ENCODE measurements at regions not wholly inside any gene's neighbourhood (a gene's known extent, or its start where the extent isn't known, plus 50 kb on each side); places are given as distances from the start of the nearest gene placed in this dataset.
A peak's percentile ranks its signal among the peaks of the same experiment; 100 is the strongest.

DNA sequence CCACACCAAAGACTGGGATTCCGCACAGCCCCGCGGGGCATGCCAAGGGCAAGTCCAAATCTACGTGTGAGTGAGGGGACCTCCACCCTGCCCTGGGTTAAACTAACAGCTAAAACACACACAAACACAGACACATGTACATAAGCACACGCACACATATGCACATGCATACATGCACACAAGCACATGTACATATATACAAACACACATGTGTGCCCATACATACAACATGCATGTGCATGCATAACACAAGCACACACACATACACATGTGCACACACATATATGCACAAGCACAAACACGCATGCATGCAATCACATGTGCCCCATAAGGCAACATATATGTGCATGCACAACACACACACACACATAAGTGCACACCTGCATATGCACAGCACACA, 136.7 kb downstream of the SOX1 start:
- H3K27me3 ChIP-seq (ENCODE audit: insufficient read depth, low read length), result no peaks in the 10 kb centered on the region
- no peak overlapping the region for H3K4me3 ChIP-seq (ENCODE audit: low read length in 2 of 2)
- H3K4me1 ChIP-seq (ENCODE audit: insufficient read depth, low read length), result no peaks in the 10 kb centered on the region
- Mint-ChIP-seq H3K4me1 (peaks cover 1 to 9% (median 4%) of the 10 kb centered on the region in 4 donors), H3K9me3 (no peaks in the 10 kb centered on the region), H3K4me3 (no peak overlapping the region), H3K27ac (no peak overlapping the region), H3K36me3 (no peaks in the 10 kb centered on the region), H3K27me3 (peaks cover 33 to 34% of the 10 kb centered on the region in 2 donors)
- intact Hi-C loops (cut with micrococcal nuclease), result no loop called here
- H3K9me3 ChIP-seq (ENCODE audit: control insufficient read depth in 1 of 2, low read length in 2 of 2), result no peaks in the 10 kb centered on the region
- ChIA-PET CTCF (ENCODE audit: partially characterized antibody) (no interaction called here), POLR2A (ENCODE audit: partially characterized antibody) (no interaction called here)
- no peak overlapping the region for H3K27ac ChIP-seq (ENCODE audit: low read depth, low read length)
- DNase-seq, result no peak
- no peaks in the 10 kb centered on the region for H3K36me3 ChIP-seq (ENCODE audit: insufficient read depth, low read length)

DNA sequence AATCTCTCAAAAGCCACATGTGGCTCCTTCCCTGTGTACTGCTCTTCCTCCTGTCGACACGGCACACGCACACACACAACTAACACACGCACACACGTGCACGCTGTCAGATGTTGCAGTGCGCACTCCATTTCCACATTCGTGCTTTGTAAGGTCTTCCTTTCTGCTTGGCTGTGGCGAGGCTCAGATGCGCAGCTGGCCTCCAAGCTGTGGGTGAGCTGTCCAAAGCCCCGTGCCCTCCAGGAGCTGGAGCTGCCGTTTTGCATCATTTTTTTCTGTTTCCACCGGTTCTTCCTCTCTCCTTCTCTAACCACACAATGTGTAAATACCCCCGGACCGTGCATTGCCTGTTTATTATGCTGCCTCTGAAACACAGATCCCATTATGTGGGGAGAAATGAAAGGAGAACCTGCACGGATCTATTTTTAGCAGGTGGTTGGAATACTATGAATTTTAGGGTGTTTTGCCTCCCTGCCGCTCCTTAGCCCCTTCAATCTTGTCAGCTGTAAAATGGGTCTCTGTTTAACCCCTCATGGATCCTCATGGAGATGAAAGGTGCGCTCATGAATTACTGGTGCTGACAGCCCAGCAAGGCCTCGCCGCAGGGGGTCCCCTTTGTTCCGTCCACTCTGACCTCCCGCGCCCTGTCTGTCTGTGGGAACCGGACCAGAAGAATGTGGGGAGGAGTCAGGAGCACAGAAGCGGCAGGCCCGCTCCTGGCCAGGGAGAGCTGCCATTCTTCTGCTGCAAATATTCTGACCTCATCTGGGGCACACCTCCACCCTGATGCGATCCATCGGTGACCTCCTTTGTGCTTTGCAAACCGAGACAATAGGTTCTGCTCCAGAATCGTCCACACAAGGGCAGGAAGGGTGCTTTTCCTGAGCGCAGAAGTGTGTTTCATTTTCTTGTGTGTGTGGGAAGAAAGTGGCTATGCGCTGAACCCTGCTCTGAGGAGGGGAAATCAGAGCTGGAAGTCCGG, 137.7 kb downstream of the SOX1 start:
- peaks cover 1 to 9% (median 4%) of the 10 kb centered on the region in 4 donors for H3K4me1 Mint-ChIP-seq
- no peak for DNase-seq
- H3K27ac Mint-ChIP-seq, result no peak overlapping the region
- H3K9me3 Mint-ChIP-seq, result no peaks in the 10 kb centered on the region
- no peaks in the 10 kb centered on the region for H3K36me3 ChIP-seq (ENCODE audit: insufficient read depth, low read length)
- no peaks in the 10 kb centered on the region for H3K9me3 ChIP-seq (ENCODE audit: control insufficient read depth in 1 of 2, low read length in 2 of 2)
- H3K27me3 ChIP-seq (ENCODE audit: insufficient read depth, low read length), result no peaks in the 10 kb centered on the region
- H3K27me3 Mint-ChIP-seq, result peaks cover 33 to 35% of the 10 kb centered on the region in 2 donors
- ChIA-PET POLR2A (ENCODE audit: partially characterized antibody) (no interaction called here), CTCF (ENCODE audit: partially characterized antibody) (no interaction called here)
- H3K4me3 ChIP-seq (ENCODE audit: low read length in 2 of 2), result no peak overlapping the region
- no peaks in the 10 kb centered on the region for H3K4me1 ChIP-seq (ENCODE audit: insufficient read depth, low read length)
- no peak overlapping the region for H3K27ac ChIP-seq (ENCODE audit: low read depth, low read length)
- H3K4me3 Mint-ChIP-seq, result no peak overlapping the region
- H3K36me3 Mint-ChIP-seq, result no peaks in the 10 kb centered on the region
- intact Hi-C loops (cut with micrococcal nuclease), result no loop called here

DNA sequence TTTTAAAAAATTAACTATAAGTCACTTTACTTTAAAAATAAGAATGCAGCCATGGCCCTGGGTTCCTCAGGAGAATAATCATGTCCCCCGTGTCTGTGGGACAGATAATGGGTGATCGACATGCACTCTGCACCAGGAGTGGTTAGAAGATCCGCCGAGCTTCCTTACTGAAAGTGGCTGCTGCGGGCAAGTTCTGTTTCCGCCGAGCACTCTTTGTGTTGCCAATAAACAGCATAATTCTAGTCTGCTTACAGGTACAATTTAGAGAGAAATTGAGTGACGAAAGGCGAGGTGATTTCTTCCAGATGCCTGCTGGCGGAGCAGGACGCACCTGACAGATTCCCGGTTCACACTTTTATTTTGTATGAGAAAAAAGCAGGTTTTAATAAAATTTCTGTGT, 139.0 kb downstream of the SOX1 start:
- peaks cover 31 to 33% of the 10 kb centered on the region in 2 donors for H3K27me3 Mint-ChIP-seq
- DNase-seq, result no peak
- Histone ChIP-seq H3K4me1 (ENCODE audit: insufficient read depth, low read length) (no peaks in the 10 kb centered on the region), H3K27ac (ENCODE audit: low read depth, low read length) (no peak overlapping the region), H3K27me3 (ENCODE audit: insufficient read depth, low read length) (no peaks in the 10 kb centered on the region), H3K36me3 (ENCODE audit: insufficient read depth, low read length) (no peaks in the 10 kb centered on the region), H3K9me3 (ENCODE audit: control insufficient read depth in 1 of 2, low read length in 2 of 2) (no peaks in the 10 kb centered on the region), H3K4me3 (ENCODE audit: low read length in 2 of 2) (no peak overlapping the region)
- H3K4me1 Mint-ChIP-seq, result peaks cover 1 to 9% (median 4%) of the 10 kb centered on the region in 4 donors
- H3K9me3 Mint-ChIP-seq, result no peaks in the 10 kb centered on the region
- ChIA-PET CTCF (ENCODE audit: partially characterized antibody) (no interaction called here), POLR2A (ENCODE audit: partially characterized antibody) (no interaction called here)
- H3K4me3 Mint-ChIP-seq, result peak overlapping the region in 1 of 8 donors; percentile 22
- H3K36me3 Mint-ChIP-seq, result no peaks in the 10 kb centered on the region
- intact Hi-C loops (cut with micrococcal nuclease), result no loop called here
- H3K27ac Mint-ChIP-seq, result no peak overlapping the region

DNA sequence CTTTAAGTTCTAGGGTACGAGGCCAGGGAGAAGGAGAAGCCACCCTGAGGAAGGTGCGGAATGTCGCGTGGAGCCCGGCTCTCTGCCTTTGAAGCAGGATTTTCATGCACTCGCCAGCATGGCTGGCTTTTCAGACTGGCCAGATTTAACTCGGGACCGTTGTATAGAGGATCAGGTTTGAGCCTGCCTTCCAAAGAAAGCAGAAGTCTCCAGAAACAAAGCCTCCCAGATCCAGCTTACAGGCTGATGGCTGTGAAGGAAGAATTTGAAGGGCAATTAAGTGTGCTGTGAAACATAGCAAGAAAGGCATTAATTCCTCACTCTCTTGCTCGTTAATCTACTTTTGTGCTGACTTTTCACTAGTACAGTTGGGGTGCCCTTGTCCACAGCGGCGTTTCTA, 140.2 kb downstream of the SOX1 start:
- Histone ChIP-seq H3K4me1 (ENCODE audit: insufficient read depth, low read length) (no peaks in the 10 kb centered on the region), H3K27me3 (ENCODE audit: insufficient read depth, low read length) (no peaks in the 10 kb centered on the region), H3K27ac (ENCODE audit: low read depth, low read length) (no peak overlapping the region), H3K9me3 (ENCODE audit: control insufficient read depth in 1 of 2, low read length in 2 of 2) (no peaks in the 10 kb centered on the region), H3K4me3 (ENCODE audit: low read length in 2 of 2) (no peak overlapping the region), H3K36me3 (ENCODE audit: insufficient read depth, low read length) (no peaks in the 10 kb centered on the region)
- H3K4me1 Mint-ChIP-seq, result peaks cover 1 to 9% (median 4%) of the 10 kb centered on the region in 4 donors
- H3K9me3 Mint-ChIP-seq, result no peaks in the 10 kb centered on the region
- ChIA-PET CTCF (ENCODE audit: partially characterized antibody) (no interaction called here), POLR2A (ENCODE audit: partially characterized antibody) (no interaction called here)
- H3K27me3 Mint-ChIP-seq, result peaks cover 29 to 31% of the 10 kb centered on the region in 2 donors
- H3K27ac Mint-ChIP-seq, result no peak overlapping the region
- H3K4me3 Mint-ChIP-seq, result no peak overlapping the region
- no peaks in the 10 kb centered on the region for H3K36me3 Mint-ChIP-seq
- DNase-seq, result no peak
- intact Hi-C loops (cut with micrococcal nuclease), result no loop called here

DNA sequence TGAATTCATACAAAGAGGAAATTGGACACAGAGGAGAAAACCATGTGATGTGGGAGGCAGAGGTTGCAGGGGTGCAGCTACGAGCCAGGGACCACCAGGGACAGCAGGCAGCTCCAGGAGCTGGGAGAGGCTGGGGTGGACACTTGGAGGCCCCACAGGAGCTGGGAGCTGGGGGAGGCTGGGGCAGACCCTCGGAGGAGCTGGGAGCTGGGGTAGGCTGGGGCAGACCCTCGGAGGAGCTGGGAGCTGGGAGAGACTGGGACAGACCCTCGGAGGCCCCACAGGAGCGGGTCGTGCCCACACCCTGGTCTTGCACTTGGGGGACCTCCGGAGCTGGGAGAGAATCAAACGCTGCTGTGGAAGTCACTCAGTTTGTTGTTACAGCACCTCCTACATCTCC, 141.7 kb downstream of the SOX1 start:
- Mint-ChIP-seq H3K36me3 (no peaks in the 10 kb centered on the region), H3K27ac (peak overlapping the region in 1 of 7 donors; percentile 2), H3K4me3 (no peak overlapping the region), H3K4me1 (peaks cover 1 to 9% (median 4%) of the 10 kb centered on the region in 4 donors), H3K9me3 (no peaks in the 10 kb centered on the region), H3K27me3 (peaks cover 27 to 29% of the 10 kb centered on the region in 2 donors)
- H3K4me1 ChIP-seq (ENCODE audit: insufficient read depth, low read length), result no peaks in the 10 kb centered on the region
- ChIA-PET POLR2A (ENCODE audit: partially characterized antibody) (no interaction called here), CTCF (ENCODE audit: partially characterized antibody) (no interaction called here)
- no peaks in the 10 kb centered on the region for H3K36me3 ChIP-seq (ENCODE audit: insufficient read depth, low read length)
- no peak overlapping the region for H3K4me3 ChIP-seq (ENCODE audit: low read length in 2 of 2)
- intact Hi-C loops (cut with micrococcal nuclease), result no loop called here
- DNase-seq, result no peak
- no peaks in the 10 kb centered on the region for H3K9me3 ChIP-seq (ENCODE audit: control insufficient read depth in 1 of 2, low read length in 2 of 2)
- H3K27ac ChIP-seq (ENCODE audit: low read depth, low read length), result no peak overlapping the region
- H3K27me3 ChIP-seq (ENCODE audit: insufficient read depth, low read length), result no peaks in the 10 kb centered on the region

DNA sequence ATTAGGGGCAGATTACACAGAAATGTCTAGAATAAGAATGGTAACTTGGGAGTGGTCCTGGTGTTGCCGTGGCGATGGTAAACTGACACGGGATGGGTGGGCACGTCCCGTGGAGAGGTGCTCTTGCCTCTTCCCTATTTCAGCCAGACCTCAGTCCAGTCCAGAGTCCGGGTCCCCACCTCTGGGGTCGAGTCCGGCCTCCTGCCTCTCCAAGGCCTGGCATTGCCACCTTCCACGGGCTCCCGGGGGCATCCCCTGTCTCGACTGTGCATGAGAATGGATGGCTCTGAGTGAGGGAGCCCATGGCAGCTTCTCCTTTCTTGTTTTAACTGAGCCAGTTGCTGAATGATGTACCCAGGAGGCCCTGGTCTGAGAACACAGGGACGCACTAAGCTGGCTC, 142.3 kb downstream of the SOX1 start:
- Histone ChIP-seq H3K9me3 (ENCODE audit: control insufficient read depth in 1 of 2, low read length in 2 of 2) (no peaks in the 10 kb centered on the region), H3K4me1 (ENCODE audit: insufficient read depth, low read length) (no peaks in the 10 kb centered on the region), H3K27ac (ENCODE audit: low read depth, low read length) (no peak overlapping the region), H3K27me3 (ENCODE audit: insufficient read depth, low read length) (no peaks in the 10 kb centered on the region), H3K4me3 (ENCODE audit: low read length in 2 of 2) (no peak overlapping the region), H3K36me3 (ENCODE audit: insufficient read depth, low read length) (no peaks in the 10 kb centered on the region)
- no peak overlapping the region for H3K27ac Mint-ChIP-seq
- H3K9me3 Mint-ChIP-seq, result no peaks in the 10 kb centered on the region
- POLR2A ChIA-PET (ENCODE audit: partially characterized antibody), result no interaction called here
- CTCF ChIA-PET (ENCODE audit: partially characterized antibody), result no interaction called here
- no peak overlapping the region for H3K4me3 Mint-ChIP-seq
- peaks cover 23 to 27% of the 10 kb centered on the region in 2 donors for H3K27me3 Mint-ChIP-seq
- DNase-seq, result no peak
- intact Hi-C loops (cut with micrococcal nuclease), result no loop called here
- H3K36me3 Mint-ChIP-seq, result no peaks in the 10 kb centered on the region
- peaks cover 0 to 9% (median 2%) of the 10 kb centered on the region in 4 donors for H3K4me1 Mint-ChIP-seq

DNA sequence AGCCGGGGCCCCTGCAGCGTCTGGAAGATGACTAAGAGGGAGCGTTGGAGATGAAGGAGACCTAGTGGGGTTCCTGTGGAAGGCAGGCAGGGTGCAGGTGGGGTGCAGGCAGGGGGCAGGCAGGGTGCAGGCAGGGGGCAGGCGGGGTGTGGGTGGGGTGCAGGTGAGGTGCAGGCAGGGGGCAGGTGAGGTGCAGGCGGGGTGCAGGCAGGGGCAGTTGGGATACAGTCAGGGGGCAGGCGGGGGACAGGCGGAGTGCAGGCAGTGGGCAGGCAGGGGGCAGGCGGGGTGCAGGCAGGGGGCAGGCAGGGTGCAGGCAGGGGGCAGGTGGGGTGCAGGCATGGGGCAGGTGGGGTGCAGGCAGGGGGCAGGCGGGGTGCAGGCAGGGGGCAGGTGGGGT, 142.8 kb downstream of the SOX1 start:
- Mint-ChIP-seq H3K27me3 (peaks cover 19 to 23% of the 10 kb centered on the region in 2 donors), H3K4me1 (peaks cover 0 to 9% (median 2%) of the 10 kb centered on the region in 4 donors), H3K27ac (no peak overlapping the region), H3K36me3 (no peaks in the 10 kb centered on the region), H3K4me3 (no peak overlapping the region), H3K9me3 (no peaks in the 10 kb centered on the region)
- intact Hi-C loops (cut with micrococcal nuclease), result no loop called here
- Histone ChIP-seq H3K27ac (ENCODE audit: low read depth, low read length) (no peak overlapping the region), H3K4me3 (ENCODE audit: low read length in 2 of 2) (no peak overlapping the region), H3K36me3 (ENCODE audit: insufficient read depth, low read length) (no peaks in the 10 kb centered on the region), H3K27me3 (ENCODE audit: insufficient read depth, low read length) (no peaks in the 10 kb centered on the region), H3K4me1 (ENCODE audit: insufficient read depth, low read length) (no peaks in the 10 kb centered on the region), H3K9me3 (ENCODE audit: control insufficient read depth in 1 of 2, low read length in 2 of 2) (no peaks in the 10 kb centered on the region)
- ChIA-PET CTCF (ENCODE audit: partially characterized antibody) (no interaction called here), POLR2A (ENCODE audit: partially characterized antibody) (no interaction called here)
- DNase-seq, result no peak
